HCT116 (cell line): ENCODE measurements at regions not wholly inside any gene's neighbourhood (a gene's known extent, or its start where the extent isn't known, plus 50 kb on each side); places are given as distances from the start of the nearest gene placed in this dataset.

ENCODE experiments used
- ATAC-seq: fragments of 200-7000 bp; cut with Tn5 transposase; 2 replicates; pipeline ENCODE4 v1.9.1; 2020; ENCODE audit warnings: mild to moderate bottlenecking, moderate library complexity
- BruUV-seq: library from RNA; stranded (reverse); fragments of 400-500 nt; replicated peaks from 2 replicates; lab custom pipeline; 2021; lab: Mats Ljungman, UMichigan
- CTCF ChIA-PET: fragments of 300-600 bp; sonication (Branson Sonifier 250); formaldehyde crosslinking; loops from one replicate; lab custom pipeline; 2021; ENCODE audit warnings: antibody characterized with exemption; lab: Charles Lee
- POLR2A ChIA-PET: fragments of 300-600, 350-600 bp; sonication (Branson Sonifier 250); formaldehyde crosslinking; loops from one replicate; lab custom pipeline; 2021; ENCODE audit warnings: antibody characterized with exemption; lab: Charles Lee
- RAD21 ChIA-PET, 2 experiments: fragments of 300-600 bp; sonication (Branson Sonifier 250); formaldehyde crosslinking; loops; one replicate each; lab custom pipeline; 2023; ENCODE audit warnings: low total read pairs in 2 of 2; ENCODE audit not compliant: uncharacterized antibody in 2 of 2, unreplicated experiment in 2 of 2, low non-redundant PET in 1 of 2; lab: Charles Lee
- DNase-seq: peaks from one replicate; pipeline ENCODE4 v3.0.0-alpha.2; 2010; ENCODE audit warnings: low read depth, low spot score
- H2AFZ ChIP-seq: fragments of 200-600 bp; shearing (Covaris generic), sonication (generic); 2 replicates; pipeline ENCODE4 v1.6.1; 2017; ENCODE audit warnings: low read depth, mixed run types, mixed read lengths, antibody characterized with exemption, low read length; ENCODE audit not compliant: poor library complexity, severe bottlenecking
- H3K27ac ChIP-seq: 2 replicates; pipeline ENCODE4 v1.5.1; 2012; ENCODE audit warnings: low read depth, low read length
- H3K27me3 ChIP-seq: fragments of 200-600 bp; sonication (generic); 2 replicates; pipeline ENCODE4 v1.6.1; 2016; ENCODE audit warnings: mixed run types, low read length, mixed read lengths; ENCODE audit not compliant: insufficient read depth
- H3K36me3 ChIP-seq, 2 experiments: fragments of 200-500 bp in 1 of 2; fragments of 200-600 bp in 1 of 2; sonication (Bioruptor generic) in 1 of 2; sonication (generic) in 1 of 2; 2 replicates each; pipeline versions ENCODE4 v1.5.1 to v1.6.1; 2014 to 2016; ENCODE audit warnings: low read length in 2 of 2, inconsistent platforms in 1 of 2, mixed read lengths in 1 of 2, mixed run types in 1 of 2; ENCODE audit not compliant: insufficient read depth in 2 of 2, control insufficient read depth in 1 of 2
- H3K4me1 ChIP-seq, 2 experiments: fragments of 200-600 bp in 1 of 2; sonication (generic) in 1 of 2; 2 replicates each; pipeline versions ENCODE4 v1.5.1 to v1.6.1; 2012 to 2017; ENCODE audit warnings: low read length in 2 of 2, inconsistent platforms in 1 of 2, mild to moderate bottlenecking in 1 of 2, mixed read lengths in 1 of 2, mixed run types in 1 of 2, moderate library complexity in 1 of 2; ENCODE audit not compliant: insufficient read depth in 2 of 2, control insufficient read depth in 1 of 2
- H3K4me2 ChIP-seq: fragments of 200-600 bp; sonication (generic); 2 replicates; pipeline ENCODE4 v1.6.1; 2017; ENCODE audit warnings: mixed run types, low read length, mixed read lengths
- H3K4me3 ChIP-seq, 2 experiments: fragments of 200-600 bp in 1 of 2; sonication (generic) in 1 of 2; replicated peaks in 1 of 2; 2 replicates each; pipeline ENCODE4 v1.5.1; 2011 to 2016; ENCODE audit warnings: low read length in 2 of 2, control low read depth in 1 of 2, low read depth in 1 of 2, mild to moderate bottlenecking in 1 of 2, mixed read lengths in 1 of 2, mixed run types in 1 of 2
- H3K79me2 ChIP-seq: fragments of 200-600 bp; sonication (generic); 2 replicates; pipeline ENCODE4 v1.6.1; 2017; ENCODE audit warnings: mild to moderate bottlenecking, mixed run types, low read length, moderate library complexity, mixed read lengths; ENCODE audit not compliant: insufficient read depth
- H3K9ac ChIP-seq: fragments of 200-600 bp; sonication (generic); 2 replicates; pipeline ENCODE4 v1.6.1; 2016; ENCODE audit warnings: low read length, mixed read lengths
- H3K9me2 ChIP-seq: fragments of 200-600 bp; sonication (generic), shearing (Covaris generic); 2 replicates; pipeline ENCODE4 v1.6.1; 2017; ENCODE audit warnings: mixed run types, mild to moderate bottlenecking, moderate library complexity; ENCODE audit not compliant: insufficient read depth
- H3K9me3 ChIP-seq, 2 experiments: fragments of 200-500 bp in 1 of 2; fragments of 200-600 bp in 1 of 2; sonication (Bioruptor generic) in 1 of 2; sonication (generic) in 1 of 2; 2 replicates each; pipeline ENCODE4 v1.6.1; 2014 to 2017; ENCODE audit warnings: low read length in 2 of 2, mixed read lengths in 2 of 2, inconsistent platforms in 1 of 2, low read depth in 1 of 2, mild to moderate bottlenecking in 1 of 2, mixed run types in 1 of 2, moderate library complexity in 1 of 2; ENCODE audit not compliant: control insufficient read depth in 1 of 2, insufficient read depth in 1 of 2
- H4K20me1 ChIP-seq: fragments of 200-600 bp; sonication (generic), shearing (Covaris generic); 2 replicates; pipeline ENCODE4 v1.6.1; 2017; ENCODE audit warnings: mixed run types, mild to moderate bottlenecking, moderate library complexity; ENCODE audit not compliant: insufficient read depth
- CEBPB ChIP-seq: IDR thresholded peaks from 2 replicates; pipeline ENCODE4 v1.6.1; 2012; ENCODE audit warnings: low read depth
- CTCF ChIP-seq, 3 experiments: fragments of 200-600 bp in 1 of 3; sonication (generic) in 1 of 3; IDR thresholded peaks in 2 of 3; conservative IDR thresholded peaks in 1 of 3; 2 replicates each; pipeline ENCODE4 v1.5.1; 2012 to 2017; ENCODE audit warnings: low read depth in 2 of 3, low read length in 2 of 3, antibody characterized with exemption in 1 of 3, borderline replicate concordance in 1 of 3, control low read depth in 1 of 3, mild to moderate bottlenecking in 1 of 3, mixed read lengths in 1 of 3, mixed run types in 1 of 3, moderate library complexity in 1 of 3; ENCODE audit not compliant: insufficient read depth in 1 of 3
- EZH2 ChIP-seq: fragments of 200-600 bp; sonication (generic); IDR thresholded peaks from 2 replicates; pipeline ENCODE4 v1.6.1; 2017; ENCODE audit warnings: antibody characterized with exemption, mixed run types
- FOSL1 ChIP-seq: IDR thresholded peaks from 2 replicates; pipeline ENCODE4 v1.6.1; 2012; ENCODE audit warnings: low read depth
- JUND ChIP-seq: IDR thresholded peaks from 2 replicates; pipeline ENCODE4 v1.6.1; 2012
- MAX ChIP-seq: IDR thresholded peaks from 2 replicates; pipeline ENCODE4 v1.6.1; 2012
- RAD21 ChIP-seq: IDR thresholded peaks from 2 replicates; pipeline ENCODE4 v1.6.1; 2012; ENCODE audit warnings: low read depth, mild to moderate bottlenecking
- REST ChIP-seq: IDR thresholded peaks from 2 replicates; pipeline ENCODE4 v1.6.1; 2012; ENCODE audit warnings: low read depth
- SIN3A ChIP-seq: IDR thresholded peaks from 2 replicates; pipeline ENCODE4 v1.6.1; 2012; ENCODE audit warnings: low read depth
- SP1 ChIP-seq: IDR thresholded peaks from 2 replicates; pipeline ENCODE4 v1.6.1; 2012; ENCODE audit warnings: low read depth
- TCF7L2 ChIP-seq: IDR thresholded peaks from 2 replicates; pipeline ENCODE4 v1.7.0; 2011; ENCODE audit warnings: borderline replicate concordance, inconsistent platforms; ENCODE audit not compliant: insufficient read depth, insufficient read length; ENCODE audit errors: extremely low read depth
- YY1 ChIP-seq: IDR thresholded peaks from 2 replicates; pipeline ENCODE4 v1.6.1; 2011; ENCODE audit warnings: low read length, low read depth, moderate library complexity, mild to moderate bottlenecking; ENCODE audit not compliant: insufficient replicate concordance; ENCODE audit errors: extremely low read depth
- ZNF274 ChIP-seq: fragments of 200-500 bp; sonication (Bioruptor generic); IDR thresholded peaks from 2 replicates; pipeline ENCODE4 v1.6.1; 2014; ENCODE audit warnings: mild to moderate bottlenecking, low read depth, low read length, inconsistent platforms
- intact Hi-C: fragments of 100-400 bp; cut with micrococcal nuclease; formaldehyde crosslinking; loops from 2 replicates; pipeline ENCODE4 v1.10.0; 2022

GRCh38 chr7:156472267-156472666 lies 168.3 kb upstream of the RNF32 start:
- Histone ChIP-seq H3K9ac (no peak overlapping the region), H3K4me1 (peaks cover 0 to 19% of the 10 kb centered on the region in 2 experiments; a peak in 2 of 4 replicates), H3K4me3 (no peak overlapping the region), H3K79me2 (no peaks in the 10 kb centered on the region), H2AFZ (no peak overlapping the region), H3K36me3 (no peaks in the 10 kb centered on the region), H3K9me3 (no peaks in the 10 kb centered on the region), H4K20me1 (no peaks in the 10 kb centered on the region), H3K4me2 (no peak overlapping the region), H3K9me2 (no peaks in the 10 kb centered on the region), H3K27me3 (no peaks in the 10 kb centered on the region), H3K27ac (no peak overlapping the region)
- ChIA-PET RAD21 (no interaction called here), POLR2A (no interaction called here), CTCF (interaction anchor here (1.0 to 1.2 kb wide), 2 partner anchors 507 to 656 kb away, joined by 4 to 5 read pairs; no protein-coding TSS in a partner anchor)
- intact Hi-C loops, result loop anchor here (2.0 to 5.0 kb wide), 3 partner anchors 315 to 675 kb away; no protein-coding TSS in a partner anchor
- DNase-seq (no peak), ATAC-seq (no peak)
- BruUV-seq, result no TSS peak
- TF ChIP-seq SP1 (no peak), SIN3A (no peak), TCF7L2 (no peak), REST (no peak), CTCF (IDR thresholded peaks at IDR 0.05 in 2 of 3, conservative IDR thresholded peaks at IDR 0.05 in 1 of 3; ENCODE audit: borderline replicate concordance in 1 of 3, insufficient read depth in 1 of 3, low read depth in 2 of 3, low read length in 2 of 3) (no peak), RAD21 (no peak), EZH2 (no peak), JUND (no peak), ZNF274 (no peak), FOSL1 (no peak), YY1 (no peak), CEBPB (no peak), MAX (no peak)
